ENCODE measurements at regions not wholly inside any gene's neighbourhood (a gene's known extent, or its start where the extent isn't known, plus 50 kb on each side); places are given as distances from the start of the nearest gene placed in this dataset.

- no peak for DNase-seq (ENCODE audit: low spot score)
Measured at GRCh38 chr2:234677758-234678538, 181.1 kb upstream of the ARL4C start.

DNA sequence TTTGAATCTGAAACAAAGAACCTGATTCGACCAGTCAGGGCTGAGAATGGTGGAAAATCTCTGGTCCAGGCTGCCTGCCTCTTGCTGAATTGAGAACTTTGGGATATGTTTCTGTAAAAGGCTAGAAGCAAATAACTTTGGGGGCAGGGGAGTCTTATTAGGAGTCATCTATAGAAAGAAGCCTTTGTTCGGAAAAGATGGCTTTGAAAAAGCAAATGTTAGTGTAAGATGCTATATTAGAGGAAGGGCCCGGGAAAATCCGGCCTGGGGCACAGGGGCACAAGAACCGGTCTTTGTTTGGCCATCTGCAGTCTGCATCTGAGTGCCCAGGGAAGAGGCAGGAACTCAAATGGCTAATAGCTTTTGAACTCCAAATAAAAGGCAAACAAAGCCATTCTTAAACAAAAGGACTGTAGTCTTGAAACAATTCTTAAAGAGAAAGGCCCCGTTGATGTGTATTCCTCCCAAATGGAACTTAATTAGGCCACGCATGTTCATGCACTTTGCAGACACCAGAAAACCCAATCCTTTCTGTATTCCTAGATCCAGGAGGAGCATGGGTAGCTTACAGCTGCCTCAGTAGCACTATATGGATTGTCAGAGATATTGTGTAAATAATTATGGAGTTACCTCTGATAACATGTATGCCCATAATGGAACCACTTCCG lies 180.0 kb upstream of the ARL4C start:
- DNase-seq (ENCODE audit: low spot score): no peak

DNA sequence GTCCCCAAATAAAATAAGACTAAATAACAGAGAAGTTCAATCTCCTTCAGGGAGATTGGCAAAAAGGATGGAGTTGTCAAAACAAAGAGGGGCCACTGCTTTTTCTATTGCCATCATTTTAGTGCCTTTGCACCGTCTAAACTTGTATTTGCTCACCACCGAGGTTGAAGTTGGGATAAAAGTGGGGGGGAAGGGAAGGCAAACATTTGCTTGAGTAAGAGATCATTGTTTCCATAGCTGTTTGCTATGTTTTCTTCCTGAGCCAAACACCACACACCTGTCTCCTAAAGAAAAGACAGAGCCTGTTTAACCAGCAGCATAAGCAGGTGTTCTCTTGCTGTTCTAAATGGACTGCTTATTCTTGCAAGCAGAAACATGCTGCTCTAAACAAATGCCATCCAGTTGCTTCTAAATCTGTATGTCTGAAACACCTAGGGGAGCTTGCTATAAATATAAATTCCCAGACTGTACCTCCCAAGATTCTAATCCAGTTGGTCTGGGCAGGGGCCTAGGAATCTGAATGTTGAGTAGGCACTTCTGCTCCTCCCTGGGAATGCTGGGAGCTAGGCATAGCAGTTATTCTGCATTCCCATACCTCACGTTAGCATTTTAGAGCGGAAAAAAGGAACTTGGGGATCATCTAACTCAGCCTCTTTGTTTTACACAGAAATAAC lies 179.4 kb upstream of the ARL4C start:
- no peak for DNase-seq (ENCODE audit: low spot score)

GRCh38 chr2:234674781-234675201 lies 177.9 kb upstream of the ARL4C start:
- no peak for DNase-seq (ENCODE audit: low spot score)

DNA sequence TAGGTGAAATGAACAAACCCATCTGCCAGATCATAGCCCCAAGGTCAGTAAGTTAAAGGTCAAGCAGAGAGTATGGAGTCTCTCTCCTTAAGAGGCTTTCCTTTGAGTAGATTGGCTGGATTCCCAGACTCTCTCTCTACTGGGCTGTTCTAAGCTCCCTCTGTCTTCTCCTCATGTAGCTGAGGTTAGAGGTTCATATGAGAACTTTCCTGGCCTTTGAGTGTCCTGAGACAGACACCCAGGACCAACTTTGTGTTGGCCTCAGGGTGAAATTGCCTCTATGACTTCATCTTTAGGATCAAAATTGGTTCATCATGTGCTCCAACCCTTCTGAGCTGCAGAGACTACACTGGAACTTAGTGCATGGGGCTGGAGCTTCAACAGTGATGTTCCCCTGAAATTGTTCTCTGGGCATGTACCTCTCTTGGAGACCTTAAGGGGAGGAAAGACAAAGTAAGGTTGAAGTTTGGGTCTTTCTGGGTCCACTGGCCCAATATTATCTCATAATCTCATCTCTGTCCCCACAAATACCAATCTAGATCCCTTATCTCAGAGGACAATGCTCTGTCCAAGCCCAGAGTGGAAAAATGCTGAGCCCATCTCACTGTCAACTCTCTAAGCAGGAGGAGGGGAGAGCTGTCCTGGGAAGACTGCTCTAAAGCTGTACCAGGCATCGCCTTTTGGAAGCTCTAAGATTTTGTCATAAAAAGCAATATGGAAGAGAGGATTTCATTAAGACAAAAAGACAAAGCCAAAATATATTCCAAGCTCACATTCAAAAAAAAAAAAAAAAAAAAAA lies 177.3 kb upstream of the ARL4C start:
- DNase-seq (ENCODE audit: low spot score): no peak

- no peak for DNase-seq (ENCODE audit: low spot score)
Measured at GRCh38 chr2:234673501-234673900, 176.6 kb upstream of the ARL4C start.

GRCh38 chr2:234672498-234673150 lies 175.7 kb upstream of the ARL4C start:
- no peak for DNase-seq (ENCODE audit: low spot score)

DNA sequence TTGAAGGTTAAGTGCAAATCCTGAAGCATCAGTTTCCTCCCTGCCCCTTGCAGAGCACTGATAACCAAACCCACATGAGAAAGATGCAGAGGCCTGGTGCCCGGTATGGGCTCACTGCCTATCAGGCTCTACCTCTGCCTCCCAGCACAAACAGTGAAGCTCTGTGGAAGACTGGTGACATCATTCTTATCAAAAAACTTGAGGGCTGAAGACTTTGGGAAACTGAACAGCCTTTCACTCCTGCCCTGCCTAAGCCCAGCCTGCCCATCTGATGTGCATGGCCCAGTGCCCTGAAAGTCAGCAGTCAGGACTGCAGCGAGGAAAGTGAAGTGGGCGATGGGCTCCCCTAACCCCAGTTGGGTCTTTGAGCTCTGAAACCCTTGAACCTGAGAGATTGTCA lies 174.8 kb upstream of the ARL4C start:
- no peak for DNase-seq (ENCODE audit: low spot score)

DNA sequence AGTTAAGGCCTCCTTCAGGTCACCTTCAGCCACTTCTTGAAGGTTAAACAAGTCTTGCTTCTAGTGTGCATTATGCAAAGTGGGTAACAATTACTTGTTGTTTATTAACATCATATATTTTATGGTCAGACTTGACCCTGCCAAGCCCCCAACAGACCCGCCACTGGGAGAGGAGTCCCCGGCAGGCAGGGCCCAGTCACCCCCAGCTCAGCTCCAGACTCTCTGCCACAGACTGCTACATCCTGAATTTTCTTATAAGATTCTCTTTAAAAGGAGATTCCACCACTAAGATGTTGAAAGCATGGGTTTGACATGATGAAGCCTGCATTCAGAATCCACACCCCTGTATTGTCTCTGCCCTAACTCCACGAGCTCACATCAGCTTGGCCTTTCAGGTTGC lies 174.3 kb upstream of the ARL4C start:
- DNase-seq (ENCODE audit: low spot score): no peak

DNA sequence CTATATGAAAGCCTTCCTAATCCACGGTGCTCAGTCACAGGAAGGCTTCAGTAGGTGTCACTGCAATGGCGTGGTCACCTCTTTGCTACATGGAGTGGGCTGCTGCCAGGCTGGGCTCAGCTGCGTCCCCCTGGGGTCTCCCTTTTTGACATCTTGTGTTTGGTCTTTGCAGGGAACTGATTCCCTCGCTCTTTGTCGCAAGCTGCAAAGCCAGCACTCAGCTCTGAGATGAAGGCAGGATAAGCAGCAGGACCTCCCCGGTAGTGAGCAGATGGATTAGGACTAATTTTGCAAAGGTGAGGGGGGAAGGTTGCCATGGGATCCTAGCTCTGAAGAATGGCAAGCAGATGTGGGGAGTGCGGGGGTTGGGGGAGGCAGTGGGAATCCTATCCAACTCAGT lies 173.9 kb upstream of the ARL4C start:
- DNase-seq (ENCODE audit: low spot score): no peak

- no peak for DNase-seq (ENCODE audit: low spot score)
Measured at GRCh38 chr2:234670052-234670451, 173.2 kb upstream of the ARL4C start.

- no peak for DNase-seq (ENCODE audit: low spot score)
Measured at GRCh38 chr2:234669621-234670020, 172.7 kb upstream of the ARL4C start.

DNA sequence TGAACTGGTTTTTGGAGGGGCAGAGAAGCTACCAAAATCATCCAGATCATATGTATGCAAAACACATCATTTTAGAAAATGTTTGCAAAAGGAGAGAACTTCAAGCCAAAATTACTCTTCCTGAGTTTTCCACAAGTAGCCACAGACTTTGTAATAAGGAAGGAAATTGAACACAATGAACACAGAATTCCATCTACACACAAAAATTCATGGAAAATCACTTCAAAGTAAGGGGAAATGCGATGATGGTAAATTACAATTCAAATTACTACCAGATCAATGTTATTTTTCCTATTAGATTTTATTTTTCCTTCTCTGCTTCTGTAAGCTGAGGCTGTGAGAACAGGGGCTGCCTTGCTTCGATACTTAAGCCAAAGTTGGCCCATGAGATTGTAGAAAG lies 172.1 kb upstream of the ARL4C start:
- DNase-seq (ENCODE audit: low spot score): no peak

DNA sequence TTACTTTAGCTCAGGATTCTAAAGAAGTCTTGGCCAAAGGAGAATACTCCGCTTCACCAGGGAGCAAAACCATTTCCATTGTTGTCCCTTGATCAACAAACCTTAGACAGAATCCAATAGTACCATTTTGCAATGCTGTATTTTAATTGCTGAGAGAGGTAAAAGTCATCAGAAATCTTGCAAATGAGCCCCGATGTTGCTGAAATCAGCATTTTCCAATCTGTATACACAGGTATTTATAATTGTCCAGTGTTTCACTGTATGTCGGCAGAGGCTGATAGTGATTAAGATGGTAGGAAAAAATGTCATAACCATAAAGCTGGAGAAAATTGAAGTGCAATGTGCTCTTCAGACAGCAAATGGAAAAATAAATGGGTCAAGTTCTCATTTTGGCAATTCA lies 170.0 kb upstream of the ARL4C start:
- DNase-seq (ENCODE audit: low spot score): no peak

DNA sequence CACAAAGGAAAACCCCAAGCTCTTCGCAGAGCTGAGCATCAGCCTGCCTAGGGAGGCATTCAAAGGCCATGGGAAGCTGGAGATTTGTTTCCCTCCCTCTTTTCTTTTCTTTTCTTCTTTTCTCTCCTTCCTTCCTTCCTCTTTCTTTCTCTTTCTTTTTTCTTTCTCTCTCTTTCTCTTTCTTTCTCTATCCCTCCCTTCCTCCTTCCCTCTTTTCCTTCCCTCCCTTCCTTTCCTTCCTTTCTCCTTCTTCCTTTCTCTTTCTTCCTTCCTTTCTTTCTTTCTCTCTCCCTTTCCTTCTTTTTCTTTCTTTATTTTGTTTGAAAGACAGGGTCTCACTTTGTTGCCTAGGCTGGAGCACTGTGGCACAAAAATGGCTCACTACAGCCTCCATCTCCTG lies 168.4 kb upstream of the ARL4C start:
- DNase-seq (ENCODE audit: low spot score): no peak

GRCh38 chr2:234661849-234662248 lies 165.0 kb upstream of the ARL4C start:
- DNase-seq (ENCODE audit: low spot score): no peak

- no peak for DNase-seq (ENCODE audit: low spot score)
Measured at GRCh38 chr2:234661175-234661574, 164.3 kb upstream of the ARL4C start.

DNA sequence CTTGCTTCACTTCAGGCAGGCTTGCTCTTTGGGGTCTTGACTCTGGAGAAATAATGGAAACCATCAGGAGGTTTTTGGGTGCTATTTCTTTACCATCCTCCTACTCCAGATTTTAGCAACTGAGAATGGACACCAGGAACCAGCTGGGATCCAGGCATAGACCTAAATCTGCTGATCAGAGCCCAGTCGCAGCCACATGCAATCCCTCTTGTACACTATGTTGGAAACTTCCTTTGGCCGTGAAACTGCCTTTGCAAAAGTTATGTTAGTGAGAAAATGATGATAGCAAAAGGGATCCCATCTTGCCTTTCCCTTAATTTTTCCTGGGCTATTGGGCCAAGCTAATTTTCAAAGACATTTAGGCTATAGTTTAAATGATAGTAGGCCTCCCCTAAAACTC lies 158.8 kb upstream of the ARL4C start:
- DNase-seq (ENCODE audit: low spot score): no peak

GRCh38 chr2:234650911-234651310 lies 154.0 kb upstream of the ARL4C start:
- DNase-seq (ENCODE audit: low spot score): no peak

DNA sequence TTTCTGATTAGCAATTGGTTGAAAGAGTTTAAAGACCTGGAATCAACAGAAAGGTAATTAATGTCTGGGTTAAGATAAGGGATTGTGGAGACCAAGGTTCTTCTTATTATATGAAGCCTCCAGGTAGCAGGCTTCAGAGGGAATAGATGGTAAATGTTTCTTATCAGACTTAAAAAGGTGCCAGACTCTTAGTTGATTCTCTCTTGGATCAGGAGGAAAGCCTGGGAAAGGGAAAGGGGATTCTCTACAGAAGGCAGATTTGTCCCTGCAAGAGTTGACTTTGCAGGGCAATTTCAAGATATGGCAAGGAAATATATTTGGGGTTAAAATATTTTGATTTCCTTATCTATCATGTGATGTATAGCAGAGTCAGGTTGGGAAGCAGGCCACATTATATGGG lies 153.1 kb upstream of the ARL4C start:
- DNase-seq (ENCODE audit: low spot score): no peak

DNA sequence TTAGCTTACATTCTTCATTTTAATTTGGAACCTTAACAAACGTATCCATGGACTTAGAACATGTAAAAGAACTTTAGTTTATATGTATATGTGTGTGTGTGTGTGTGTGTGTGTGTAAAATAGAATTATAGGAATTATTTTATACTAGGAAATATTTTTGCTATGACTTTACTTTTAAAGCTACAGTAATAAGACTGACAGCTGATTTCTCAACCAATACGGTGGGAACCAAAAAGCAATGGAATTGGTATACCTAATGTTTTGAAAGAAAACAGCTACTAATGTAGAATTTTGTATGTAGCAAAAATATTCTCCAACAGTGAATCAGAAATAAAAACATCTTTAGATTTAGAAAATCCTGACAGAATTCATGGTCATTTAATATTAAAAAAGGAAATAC lies 146.5 kb upstream of the ARL4C start:
- no peak for DNase-seq (ENCODE audit: low spot score)

DNA sequence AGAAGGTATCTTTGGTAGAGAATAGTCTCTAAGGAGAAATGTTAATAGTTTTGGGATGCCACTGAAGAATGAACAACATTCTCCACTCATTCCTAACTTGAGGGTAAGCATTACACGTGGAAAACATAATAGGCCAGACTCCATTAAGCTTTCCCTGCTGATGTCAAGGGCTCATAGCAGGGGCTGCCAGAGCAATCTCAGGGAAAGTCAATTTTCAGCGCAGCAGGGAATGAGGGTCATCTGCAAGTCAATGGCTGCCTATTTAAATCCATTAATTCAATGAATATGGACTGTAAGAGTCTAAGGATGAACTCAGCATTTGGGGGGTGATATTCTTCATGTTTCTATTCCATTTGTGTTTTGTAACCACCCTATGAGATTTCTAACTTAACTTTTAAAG lies 144.2 kb upstream of the ARL4C start:
- no peak for DNase-seq (ENCODE audit: low spot score)

Measured in HT-29 (cell line).